IPS-18c (cell line): ENCODE measurements at regions not wholly inside any gene's neighbourhood (a gene's known extent, or its start where the extent isn't known, plus 50 kb on each side); places are given as distances from the start of the nearest gene placed in this dataset.
"Not testable (repeated sequence)": the region's sequence is repeated elsewhere in the genome, so short reads cannot be mapped to it uniquely, and the experiment has no call there.

Experiments
- H3K4me3 ChIP-seq: 2 replicates; pipeline ENCODE4 v1.7.0; 2013; ENCODE audit warnings: low read depth, mild to moderate bottlenecking, low read length, moderate library complexity; ENCODE audit not compliant: insufficient read depth
- H3K9me3 ChIP-seq: one replicate; pipeline ENCODE4 v1.6.1; 2013; ENCODE audit warnings: mild to moderate bottlenecking, low read length, moderate library complexity; ENCODE audit not compliant: control insufficient read depth, insufficient read depth

DNA sequence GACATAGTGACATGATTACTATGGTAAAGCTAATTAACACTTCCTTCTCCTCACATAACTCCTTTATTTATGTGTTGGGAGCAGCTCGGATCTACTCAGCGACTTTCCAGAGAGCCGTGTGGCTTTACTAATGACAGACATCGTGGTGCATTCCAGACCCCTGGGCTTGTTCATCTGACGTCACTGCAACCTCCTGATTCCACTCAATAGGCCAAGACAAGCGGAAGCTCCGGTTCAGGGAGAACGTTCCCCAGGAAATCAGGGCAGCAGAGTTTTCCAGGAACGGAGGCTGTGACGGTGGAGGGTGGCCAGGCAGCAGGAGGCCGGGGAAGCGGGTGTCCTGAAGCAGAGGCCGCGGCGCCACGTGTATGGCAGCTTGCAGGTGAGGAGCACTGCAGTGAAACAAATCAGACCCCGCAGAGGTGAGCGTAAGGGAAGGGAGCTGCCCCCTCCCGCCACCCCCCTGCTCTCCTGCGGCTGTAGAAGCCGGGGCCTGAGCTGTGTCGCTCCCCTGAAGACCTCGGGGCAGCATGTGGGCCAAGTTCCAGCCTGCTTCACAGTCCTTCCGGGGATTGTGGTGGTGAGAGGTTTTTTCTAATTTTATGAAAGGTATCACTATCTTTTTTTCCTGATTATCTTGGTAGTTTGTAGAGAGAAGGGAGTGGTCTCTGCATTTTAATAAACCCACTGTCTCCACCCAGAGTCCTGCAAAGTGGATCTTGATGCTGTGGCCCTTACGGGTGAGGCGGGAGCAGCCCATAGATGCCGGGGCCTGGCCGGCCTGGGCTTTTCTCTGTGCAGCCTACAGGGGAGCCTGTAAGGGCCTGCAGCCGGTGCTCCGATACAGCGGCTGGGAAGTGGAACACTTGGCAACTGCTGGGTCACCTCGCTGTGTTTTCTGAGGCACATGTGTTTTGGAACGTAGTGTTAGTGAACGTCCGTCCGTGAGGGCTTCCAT is 220.4 kb upstream of the IRX4 start:
- Histone ChIP-seq H3K9me3 (no peaks in the 10 kb centered on the region), H3K4me3 (no peak overlapping the region)

DNA sequence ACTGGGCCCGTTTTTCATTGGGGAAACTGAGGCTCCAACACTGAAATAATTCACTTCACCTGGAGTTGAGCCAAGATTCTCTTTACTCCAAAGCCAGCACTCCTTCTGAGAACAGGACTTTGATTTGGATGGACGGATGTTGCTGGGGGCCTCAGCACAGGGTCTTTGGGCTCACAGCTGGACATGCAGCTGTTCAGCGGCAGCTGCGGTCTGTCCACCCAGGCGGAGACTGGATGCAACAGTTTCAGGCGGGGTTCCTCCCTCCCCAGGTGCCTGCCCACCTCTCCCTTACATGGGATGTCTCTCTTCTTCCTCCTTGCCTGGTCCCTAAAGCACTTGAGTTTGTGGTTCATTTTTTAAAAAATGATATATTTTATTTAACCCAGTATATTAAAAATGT is 219.0 kb upstream of the IRX4 start:
- Histone ChIP-seq H3K9me3 (no peaks in the 10 kb centered on the region), H3K4me3 (no peak overlapping the region)

DNA sequence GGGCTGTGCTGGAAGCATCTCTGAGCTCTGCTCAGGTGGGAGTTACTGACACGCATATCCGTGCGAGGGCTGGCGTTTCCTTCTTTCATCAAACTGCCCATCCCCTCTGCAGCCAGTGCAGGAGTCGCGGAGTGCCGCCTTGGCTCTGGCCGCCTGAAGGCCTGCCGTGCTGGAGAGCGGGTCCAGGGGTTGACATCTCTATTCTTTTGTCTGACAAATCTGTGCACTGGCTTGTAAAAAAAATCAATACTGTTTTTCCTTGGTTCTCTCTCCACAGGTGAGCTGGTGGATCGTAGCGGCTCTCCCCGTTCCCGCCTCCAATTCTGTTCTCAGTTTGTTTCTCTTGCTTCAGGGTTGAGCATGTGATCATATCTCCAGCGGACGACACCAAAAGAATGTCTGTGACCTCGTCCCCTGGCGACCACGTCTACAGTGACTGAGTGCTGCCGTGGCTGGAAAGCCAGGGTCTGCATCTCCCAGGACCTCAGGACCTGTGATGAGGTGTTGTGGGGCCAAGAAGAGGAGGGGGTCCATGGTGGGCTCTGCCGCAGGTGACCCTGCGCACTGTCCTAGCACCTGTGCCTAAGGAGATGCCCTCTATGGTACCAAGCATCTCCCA is 214.3 kb upstream of the IRX4 start:
- peaks cover 2% of the 10 kb centered on the region for H3K9me3 ChIP-seq
- H3K4me3 ChIP-seq = no peak overlapping the region

DNA sequence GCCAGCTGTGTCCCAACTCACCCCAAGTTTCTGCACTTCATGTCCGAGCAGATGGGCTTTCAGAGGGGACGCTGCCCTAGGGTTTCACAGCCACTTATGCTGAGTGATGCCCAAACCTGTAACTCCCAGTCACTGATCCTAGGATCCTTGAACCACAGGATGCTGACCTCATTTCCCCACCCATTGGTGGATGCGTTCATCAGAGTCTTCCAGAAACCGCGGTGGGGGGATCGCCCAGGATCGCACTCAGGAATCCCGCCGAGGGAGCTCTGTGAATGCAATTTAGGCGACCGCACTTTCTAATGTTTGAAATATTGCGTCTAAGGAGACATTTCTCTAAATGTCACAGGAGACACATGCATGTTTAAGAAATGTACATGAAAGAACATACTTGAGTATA is 212.3 kb upstream of the IRX4 start:
- Histone ChIP-seq H3K4me3 (no peak overlapping the region), H3K9me3 (peaks cover 2% of the 10 kb centered on the region)

DNA sequence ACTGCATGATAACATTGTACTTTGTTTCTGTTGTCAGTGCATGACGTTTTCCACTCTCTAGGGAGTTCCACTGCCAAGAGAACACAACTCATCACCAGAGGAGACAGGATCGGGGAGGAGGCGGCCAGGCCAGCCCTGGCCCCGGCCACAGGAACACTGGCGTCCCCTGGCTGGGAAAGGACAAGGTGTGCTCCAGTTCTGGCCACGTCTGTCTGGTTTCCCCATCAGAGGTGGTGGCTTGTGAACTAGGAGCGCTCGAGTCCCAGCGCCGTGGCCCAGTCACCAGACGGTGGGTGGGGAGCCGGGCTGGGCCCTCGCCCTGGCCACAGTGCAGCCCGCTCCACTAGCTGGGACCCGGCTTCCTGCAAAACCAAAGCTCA is 211.9 kb upstream of the IRX4 start:
- peaks cover 2% of the 10 kb centered on the region for H3K9me3 ChIP-seq

DNA sequence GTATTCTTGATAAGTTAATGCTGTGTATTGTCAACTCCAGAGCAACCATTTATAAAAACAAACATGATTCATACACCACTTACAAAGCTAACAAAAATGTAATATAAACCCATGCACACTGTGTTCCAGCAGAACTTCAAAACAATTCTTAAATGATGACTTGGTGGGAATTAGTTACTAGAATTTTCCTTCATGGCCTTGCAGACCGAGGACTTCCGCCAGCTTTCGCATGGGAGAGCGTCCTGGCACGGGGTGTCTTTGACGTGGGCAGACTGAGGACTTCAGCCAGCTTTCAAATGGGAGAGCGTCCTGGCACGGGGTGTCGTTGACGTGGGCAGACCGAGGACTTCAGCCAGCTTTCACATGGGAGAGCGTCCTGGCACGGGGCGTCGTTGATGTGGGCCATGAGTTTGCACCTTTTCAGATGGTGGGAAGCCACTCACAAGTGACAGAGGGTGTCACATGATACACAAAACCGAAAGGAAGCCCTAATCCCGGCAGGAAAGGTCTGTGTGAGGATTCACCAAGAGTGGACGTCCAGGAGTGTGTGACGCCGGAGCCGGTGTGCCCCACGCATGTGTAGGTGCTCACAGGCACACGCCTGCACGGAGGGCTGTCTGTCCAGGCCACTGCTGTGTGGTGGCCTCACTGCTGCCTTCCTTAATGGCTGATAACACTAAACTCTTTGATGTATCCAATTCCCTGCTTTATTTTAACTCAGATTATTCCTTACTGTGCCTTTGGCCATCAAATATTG is 211.3 kb upstream of the IRX4 start:
- H3K4me3 ChIP-seq = no peak overlapping the region
- H3K9me3 ChIP-seq = peaks cover 2% of the 10 kb centered on the region

More for the DNA sequence above, 211.9 kb upstream of the IRX4 start:
- H3K4me3 ChIP-seq = no peak overlapping the region

DNA sequence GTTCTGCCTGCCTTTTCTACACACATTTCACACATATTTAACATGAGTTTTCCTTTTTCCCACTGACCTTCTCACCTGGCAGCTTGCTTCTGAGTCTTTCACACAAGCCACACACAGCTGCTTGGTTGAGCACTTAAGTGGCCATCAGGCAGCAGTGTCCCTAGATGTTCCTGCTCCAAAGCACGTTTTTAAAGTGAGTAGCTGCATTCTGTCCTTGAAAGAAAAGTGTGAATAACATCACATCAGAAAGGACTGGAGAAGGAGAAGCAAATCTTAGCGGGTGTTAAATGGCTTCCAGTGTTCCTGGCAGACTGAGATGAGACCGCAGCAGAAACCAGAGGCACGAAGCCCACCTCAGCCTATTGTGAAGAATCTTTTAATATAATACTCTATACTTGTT is 209.2 kb upstream of the IRX4 start:
- peaks cover 2% of the 10 kb centered on the region for H3K9me3 ChIP-seq
- H3K4me3 ChIP-seq = no peak overlapping the region

DNA sequence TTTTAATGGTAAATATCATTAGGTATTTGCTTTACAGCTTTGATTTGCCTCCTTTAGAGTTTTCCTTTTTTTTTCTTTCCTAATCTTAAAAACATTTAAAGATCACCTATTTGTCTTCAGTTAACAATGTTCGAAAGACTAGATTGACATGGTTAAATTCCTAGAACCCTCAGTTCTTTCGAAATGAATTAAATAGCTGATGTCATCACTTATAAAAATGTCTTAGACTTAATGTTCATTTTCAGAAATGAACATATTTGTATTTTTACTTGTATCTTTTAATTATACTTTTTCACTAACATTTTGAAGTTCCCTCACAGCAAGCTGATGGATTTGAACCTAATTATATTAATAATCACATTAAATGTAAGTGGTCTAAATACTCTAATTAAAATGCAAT is 205.3 kb upstream of the IRX4 start:
- no peaks in the 10 kb centered on the region for H3K9me3 ChIP-seq
- no peak overlapping the region for H3K4me3 ChIP-seq

DNA sequence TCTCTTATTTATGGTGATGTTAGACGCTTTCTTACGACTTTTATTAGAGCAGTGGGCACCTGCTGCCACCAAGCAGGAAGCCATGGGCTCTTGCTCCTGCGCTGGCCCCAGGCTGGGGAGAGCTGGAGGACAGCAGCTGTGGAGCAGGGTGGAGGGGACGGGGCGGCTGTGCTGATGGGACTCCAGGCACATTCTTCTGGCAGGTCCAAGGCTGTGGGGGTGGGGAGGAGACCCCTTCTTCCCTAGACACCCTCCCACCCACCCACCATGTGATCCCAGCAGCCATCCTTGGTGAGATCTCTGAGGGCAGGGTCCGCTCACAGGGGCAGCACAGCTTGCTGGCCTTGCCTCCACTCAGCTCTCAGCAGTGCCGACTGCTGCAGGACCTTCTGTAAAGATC is 192.6 kb upstream of the IRX4 start:
- H3K9me3 ChIP-seq = no peaks in the 10 kb centered on the region
- H3K4me3 ChIP-seq = no peak overlapping the region

DNA sequence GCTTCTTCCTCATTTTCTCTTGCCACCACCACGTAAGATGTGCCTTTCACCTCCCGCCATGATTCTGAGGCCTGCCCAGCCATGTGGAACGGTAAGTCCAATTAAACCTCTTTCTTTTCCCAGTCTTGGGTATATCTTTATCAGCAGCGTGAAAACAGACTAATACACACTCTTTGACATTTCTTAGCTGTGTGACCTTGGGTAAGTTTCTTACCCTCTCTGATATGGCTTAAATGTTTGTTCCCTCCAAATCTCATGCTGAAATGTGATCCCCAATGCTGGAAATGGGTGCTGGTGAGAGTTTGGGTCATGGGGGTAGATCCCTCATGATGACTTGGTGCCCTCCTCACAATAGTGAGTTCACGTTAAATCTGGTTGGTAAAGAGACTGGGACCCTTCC is 188.8 kb upstream of the IRX4 start:
- H3K9me3 ChIP-seq = no peaks in the 10 kb centered on the region
- H3K4me3 ChIP-seq = no peak overlapping the region

DNA sequence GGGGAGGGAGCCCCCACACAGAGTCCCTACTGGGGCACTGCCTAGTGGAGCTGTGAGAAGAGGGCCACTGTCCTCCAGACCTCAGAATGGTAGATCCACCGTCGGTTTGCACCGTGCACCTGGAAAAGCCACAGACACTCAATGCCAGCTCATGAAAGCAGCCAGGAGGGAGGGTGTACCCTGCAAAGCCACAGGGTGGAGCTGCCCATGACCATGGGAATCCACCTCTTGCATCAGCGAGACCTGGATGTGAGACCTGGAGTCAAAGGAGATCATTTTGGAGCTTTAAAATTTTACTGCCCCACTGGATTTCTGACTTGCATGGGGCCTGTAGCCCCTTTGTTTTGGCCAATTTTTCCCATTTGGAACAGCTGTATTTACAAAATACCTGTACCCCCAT is 188.1 kb upstream of the IRX4 start:
- not testable (repeated sequence) for H3K9me3 ChIP-seq, H3K4me3 ChIP-seq

DNA sequence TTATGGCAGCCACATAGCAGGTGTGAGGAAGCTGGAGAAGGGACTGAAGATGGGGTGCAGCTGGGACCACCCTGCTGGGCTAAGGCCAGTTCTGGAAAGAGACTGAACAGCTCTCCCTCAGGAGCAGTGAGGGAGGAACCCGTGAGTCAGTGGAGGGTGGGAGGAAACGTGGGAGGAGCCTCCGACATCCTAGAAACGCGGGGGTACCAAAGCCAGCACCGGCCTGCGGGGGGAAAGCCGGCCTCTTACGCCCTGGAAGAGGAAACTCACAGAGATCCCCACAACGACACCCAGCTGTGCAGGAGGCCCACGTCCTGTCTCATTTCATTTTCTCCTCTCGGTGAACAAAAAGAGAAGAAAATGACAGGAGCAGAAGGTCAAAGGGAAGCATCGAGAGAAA is 185.8 kb upstream of the IRX4 start:
- Histone ChIP-seq H3K4me3 (no peak overlapping the region), H3K9me3 (no peaks in the 10 kb centered on the region)

DNA sequence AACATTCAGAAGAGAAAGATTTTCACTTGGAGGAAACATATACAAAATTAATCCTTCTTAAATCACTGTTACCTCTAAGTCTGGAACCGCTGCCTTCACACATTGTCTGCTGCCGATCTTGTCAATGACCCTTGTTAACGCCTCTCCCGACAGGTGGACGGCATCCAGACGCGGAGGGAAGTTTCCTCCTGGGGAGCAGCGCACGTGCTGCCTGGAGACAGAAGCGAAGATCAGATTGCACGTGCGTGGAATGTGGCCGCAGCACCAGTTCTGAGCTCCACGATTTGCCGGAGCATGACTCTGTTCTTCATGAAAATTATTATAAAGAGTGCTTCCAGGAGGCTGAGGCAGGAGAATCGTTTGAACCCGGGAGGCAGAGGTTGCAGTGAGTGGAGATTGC is 183.6 kb upstream of the IRX4 start:
- Histone ChIP-seq H3K4me3 (no peak overlapping the region), H3K9me3 (no peaks in the 10 kb centered on the region)

DNA sequence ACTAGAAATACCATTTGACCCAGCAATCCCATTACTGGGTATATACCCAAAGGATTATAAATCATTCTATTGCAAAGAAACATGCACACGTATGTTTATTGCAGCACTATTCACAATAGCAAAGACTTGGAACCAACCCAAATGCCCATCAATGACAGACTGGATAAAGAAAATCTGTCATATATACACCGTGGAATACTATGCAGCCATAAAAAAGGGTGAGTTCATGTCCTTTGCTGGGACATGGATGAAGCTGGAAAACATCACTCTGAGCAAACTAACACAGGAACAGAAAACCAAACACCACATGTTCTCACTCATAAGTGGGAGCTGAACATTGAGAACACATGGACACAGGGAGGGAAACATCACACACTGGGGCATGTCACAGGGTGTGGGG is 180.7 kb upstream of the IRX4 start:
- H3K4me3 ChIP-seq = not testable (repeated sequence)

DNA sequence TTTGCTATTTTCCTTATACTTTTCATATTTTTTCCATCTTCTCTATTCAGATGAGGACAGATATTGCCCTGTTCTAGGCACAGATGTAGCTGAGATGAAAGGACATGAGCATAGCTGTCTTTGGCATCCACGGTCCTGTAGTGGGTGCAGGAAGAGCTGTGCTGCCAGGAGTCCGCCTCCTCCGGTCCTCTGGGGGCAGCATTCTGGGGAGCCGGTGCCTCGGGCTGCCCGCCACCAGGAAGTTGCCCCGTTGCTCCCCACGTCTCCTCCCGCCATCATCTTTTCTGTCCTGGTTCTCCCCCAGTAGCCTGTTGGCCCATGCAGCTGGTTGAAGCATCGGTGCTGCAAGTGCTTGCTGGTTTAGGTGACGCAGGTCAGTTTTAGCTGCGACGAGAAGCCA is 170.0 kb upstream of the IRX4 start:
- Histone ChIP-seq H3K9me3 (no peaks in the 10 kb centered on the region), H3K4me3 (no peak overlapping the region)

More for the DNA sequence above, 180.7 kb upstream of the IRX4 start:
- not testable (repeated sequence) for H3K9me3 ChIP-seq

DNA sequence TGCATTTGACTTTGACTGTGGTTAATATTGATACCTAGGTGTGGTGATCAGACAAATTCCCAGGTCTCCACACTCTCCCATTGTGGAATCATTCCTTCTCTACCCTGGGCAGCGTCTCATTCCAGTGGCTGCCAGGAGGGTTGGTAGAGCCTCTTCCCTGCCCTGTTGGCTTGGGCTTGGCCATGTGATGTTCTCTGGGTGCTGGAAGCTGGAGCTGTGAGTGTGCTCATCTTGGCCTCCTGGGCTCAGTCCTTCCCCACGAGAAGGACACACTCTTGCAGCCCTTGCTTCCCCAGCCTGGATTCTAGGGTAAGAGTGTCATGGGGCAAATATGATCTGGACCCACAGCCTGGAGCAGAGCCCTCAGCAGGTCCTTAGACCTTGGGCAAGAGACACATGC is 167.2 kb upstream of the IRX4 start:
- Histone ChIP-seq H3K9me3 (no peaks in the 10 kb centered on the region), H3K4me3 (no peak overlapping the region)

DNA sequence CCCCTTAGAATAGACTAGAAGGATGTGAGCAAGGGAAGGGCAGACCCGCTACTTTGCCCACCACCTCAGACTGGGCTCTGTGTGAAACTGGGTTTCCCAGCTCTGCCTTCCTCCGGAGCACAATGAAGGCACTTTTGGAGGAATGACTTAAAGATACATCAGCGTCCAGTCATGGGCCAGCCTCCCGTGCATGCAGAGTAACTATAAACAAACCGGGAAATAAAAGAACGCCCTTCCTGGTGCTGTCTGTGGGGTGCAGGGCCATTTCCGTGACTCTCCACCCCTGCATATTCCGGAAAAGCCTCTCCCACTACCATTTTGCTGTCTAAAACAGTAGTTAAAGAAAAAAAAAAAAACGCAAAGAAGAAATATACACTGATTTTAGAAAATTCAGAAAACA is 165.9 kb upstream of the IRX4 start:
- H3K4me3 ChIP-seq = no peak overlapping the region

DNA sequence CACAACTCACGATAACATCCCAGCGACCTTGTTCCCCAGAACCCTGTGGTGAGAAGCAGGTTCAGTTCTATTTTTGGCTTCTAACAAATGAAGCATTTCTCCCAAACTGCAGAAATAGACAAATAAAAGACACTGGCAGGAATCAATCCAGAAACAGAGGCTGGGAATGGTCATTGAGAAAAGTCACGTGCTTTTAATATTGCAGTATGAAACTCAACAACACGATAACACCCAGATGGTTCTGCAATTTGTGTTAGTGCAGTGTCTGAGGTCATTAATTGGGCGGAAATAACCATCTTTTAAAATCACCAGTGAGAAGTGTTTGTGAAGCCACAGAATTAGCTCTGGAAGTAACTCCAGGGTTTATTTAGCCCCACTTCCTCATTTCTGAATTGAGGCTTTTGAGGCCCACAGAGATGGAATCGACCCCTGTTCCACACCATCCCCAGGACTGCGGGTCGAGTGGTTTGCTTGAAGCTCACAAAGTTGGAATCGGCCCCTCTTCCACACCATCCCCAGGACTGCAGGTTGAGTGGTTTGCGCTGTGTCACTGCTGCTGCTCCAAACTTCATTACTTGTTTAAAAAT is 164.7 kb upstream of the IRX4 start:
- Histone ChIP-seq H3K9me3 (no peaks in the 10 kb centered on the region), H3K4me3 (no peak overlapping the region)

More for the DNA sequence above, 165.9 kb upstream of the IRX4 start:
- no peaks in the 10 kb centered on the region for H3K9me3 ChIP-seq
